Adipose tissue (tissue), 3 donors: ENCODE measurements at regions not wholly inside any gene's neighbourhood (a gene's known extent, or its start where the extent isn't known, plus 50 kb on each side); places are given as distances from the start of the nearest gene placed in this dataset.

Experiments used
- H3K27ac ChIP-seq: one replicate; pipeline ENCODE4 v1.5.1; 2013; ENCODE audit warnings: low read depth, low read length
- WGBS, 3 donors: extraction: QIAGEN DNeasy Blood & Tissue Kit; methylation state at CpG; one replicate each; pipeline ENCODE4 v1.1.7; 2013; 5-methylcytosine and 5-hydroxymethylcytosine counted together
- donor health status: healthy with polysubstance abuse.
- donor health status: Bipolar disorder and iron deficiency.
- donor health status: healthy.

DNA sequence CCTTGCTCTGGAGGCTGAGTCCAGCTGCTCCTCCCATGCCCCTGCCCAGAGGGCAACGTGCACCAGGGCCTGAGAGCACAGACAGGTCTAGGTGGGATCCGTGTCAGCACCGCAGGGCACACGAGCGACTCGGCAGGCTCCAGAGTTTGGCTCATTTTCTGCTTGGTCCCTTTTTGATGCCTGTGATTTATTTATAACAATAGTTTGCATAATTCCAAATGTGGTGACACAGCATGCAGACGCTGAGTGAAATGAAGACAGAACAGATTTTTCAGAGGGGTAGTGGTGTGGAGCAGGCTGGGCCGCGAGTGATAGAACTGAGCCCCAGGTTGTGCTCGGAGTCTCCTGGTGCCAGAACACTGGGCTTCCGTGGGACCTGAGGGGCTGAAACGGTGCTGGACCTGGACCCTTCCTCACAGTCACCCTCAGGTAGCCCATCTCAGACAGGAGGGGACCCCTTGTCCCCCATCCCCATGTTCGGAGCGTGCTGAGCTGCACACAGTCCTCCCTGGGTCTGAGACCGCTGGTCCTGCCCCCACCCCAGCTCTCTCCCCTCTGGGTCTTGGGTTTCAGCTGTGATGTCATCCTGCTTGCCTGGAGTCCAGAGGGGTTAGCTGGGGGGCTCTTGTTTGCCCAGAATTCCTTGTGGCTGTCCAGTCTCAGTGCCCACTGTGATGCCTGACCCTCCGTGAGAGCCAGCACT, 95.9 kb downstream of the METRNL start:
- H3K27ac ChIP-seq, result no peak overlapping the region
- 80 to 86% (median 83%) methylated on average over 15 to 16 of the region's 16 CpGs for WGBS, 3 donors

DNA sequence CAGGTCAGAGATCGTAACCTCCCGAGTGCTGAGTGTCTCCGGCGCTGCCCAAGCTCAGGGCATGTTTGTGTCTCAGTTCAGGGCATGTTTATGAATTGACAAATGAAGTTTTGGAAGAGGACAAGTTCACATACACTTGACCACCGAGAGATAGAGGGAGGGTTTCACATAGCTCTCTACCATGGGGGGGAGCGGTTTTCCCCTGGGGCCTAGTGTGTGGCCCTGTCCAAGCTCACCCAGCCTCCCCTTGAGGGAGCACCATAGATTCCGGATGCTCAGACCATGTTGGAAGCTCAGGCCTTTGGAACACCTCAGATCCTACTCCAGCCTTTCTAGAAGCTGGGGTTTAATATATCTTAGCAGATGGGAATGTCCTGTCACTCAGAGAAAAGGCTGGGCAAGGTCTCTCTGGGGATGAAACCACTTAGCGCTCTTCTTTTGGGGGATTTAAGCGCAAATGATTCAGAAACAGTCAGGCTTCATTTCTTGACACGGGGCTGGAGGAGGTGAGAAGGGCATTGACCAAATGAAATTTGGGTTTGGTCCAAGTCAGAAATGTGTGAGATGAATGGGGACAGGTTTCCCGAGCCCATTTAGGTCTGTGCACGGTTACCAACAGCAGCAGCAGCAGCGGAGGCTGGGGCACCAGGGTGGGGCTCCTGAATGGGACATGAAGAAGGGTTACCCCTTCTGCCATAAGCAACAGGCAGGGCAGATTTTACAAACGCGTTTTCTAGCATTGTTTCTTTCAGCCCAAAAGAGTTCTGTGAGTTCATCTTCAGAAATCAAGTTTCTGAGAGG, 96.6 kb downstream of the METRNL start:
- 90 to 92% (median 91%) methylated on average over 15 of the region's 15 CpGs for WGBS, 3 donors
- H3K27ac ChIP-seq, result no peak overlapping the region

DNA sequence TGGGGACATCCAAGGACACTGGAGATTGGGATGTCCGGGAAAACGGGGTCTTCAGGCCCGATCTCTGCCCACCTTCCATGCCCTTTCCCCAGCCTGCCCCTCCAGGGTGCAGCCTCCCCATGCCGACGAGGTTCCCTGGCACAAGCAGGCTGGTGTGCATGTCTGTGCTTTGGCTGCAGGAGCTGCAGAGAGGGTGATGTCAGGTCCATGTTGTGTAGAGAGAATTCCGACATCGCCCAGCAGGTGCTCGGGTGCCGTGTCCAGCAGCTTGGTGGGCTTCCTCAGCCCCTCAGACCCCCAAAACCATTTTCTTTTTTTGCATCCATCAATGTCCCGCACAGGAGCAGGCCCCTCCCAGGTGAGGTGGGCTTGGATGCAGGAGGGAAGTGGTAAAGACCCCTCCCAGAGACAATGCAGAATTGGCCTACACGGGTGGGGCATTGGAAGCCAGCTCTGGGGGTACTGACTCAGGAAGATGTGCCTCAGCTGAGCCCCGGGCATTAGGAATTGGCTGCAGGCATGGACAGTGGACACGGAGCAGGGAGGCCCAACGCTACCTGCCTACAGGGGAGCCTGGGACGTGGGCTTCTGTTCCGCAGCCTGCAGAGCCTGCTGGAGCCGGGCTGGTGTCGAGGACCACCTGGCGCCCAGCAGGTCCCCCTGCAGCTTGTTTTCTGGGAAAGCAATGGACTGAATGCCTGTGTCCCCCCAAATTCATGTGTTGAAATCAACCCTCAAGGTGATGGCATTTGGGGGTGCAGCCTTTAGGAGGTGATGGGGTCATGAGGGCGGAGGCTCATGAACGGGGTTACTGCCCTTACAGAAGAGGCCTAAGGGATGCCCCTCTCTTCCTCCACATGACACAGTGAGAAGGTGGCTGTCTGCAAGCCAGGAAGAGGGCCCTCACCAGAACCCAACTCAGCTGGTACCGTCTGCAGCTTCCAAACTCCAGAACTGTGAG, 97.5 kb downstream of the METRNL start:
- no peak overlapping the region for H3K27ac ChIP-seq
- 92 to 95% (median 93%) methylated on average over 22 of the region's 22 CpGs for WGBS, 3 donors

DNA sequence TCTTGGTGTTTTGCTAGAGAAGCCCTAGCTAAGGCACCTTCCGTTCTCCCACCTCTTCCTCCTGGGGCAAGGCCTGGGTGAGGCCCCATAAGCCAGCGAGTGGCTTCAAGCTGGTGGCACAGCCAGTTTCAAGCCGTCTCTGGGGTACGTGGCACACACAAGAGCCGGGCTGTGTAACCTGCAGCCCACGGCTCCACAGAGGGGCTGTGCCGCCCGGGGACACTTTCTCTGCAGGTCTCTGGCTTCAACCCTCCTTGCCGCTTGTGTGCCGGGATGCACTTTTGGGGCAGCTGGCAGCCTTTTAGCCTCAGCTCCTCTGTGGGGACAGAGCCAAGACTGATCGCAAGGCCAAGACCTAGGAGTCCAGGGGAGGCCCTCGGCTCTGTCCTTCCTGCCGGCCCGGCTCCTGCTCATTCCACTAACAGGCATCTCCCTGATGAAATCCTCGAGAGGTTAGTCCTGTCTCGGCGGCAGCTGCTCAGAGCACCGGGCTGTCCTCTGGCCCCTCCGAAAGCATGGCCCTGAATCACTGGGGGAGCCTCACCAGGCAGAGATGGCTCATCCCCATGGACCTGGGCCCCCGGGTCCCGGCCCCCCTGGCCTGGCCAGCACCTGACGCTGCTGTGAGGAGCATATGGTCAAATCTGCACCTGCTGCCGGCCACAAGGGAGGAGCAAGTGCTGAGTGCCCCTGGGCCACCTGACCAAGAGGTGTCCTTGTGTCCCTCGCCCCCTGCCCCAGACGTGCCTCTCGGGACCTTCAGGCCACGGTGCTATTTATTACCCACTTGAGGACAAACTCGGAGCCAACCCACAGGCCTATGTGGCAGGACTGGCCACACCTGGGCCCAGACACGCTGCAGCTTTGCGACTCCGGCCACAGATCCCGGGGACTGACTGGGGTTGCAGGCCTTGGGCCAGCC, 98.5 kb downstream of the METRNL start:
- H3K27ac ChIP-seq, result no peak overlapping the region
- WGBS, 3 donors, result 89 to 95% (median 92%) methylated on average over 32 of the region's 32 CpGs

DNA sequence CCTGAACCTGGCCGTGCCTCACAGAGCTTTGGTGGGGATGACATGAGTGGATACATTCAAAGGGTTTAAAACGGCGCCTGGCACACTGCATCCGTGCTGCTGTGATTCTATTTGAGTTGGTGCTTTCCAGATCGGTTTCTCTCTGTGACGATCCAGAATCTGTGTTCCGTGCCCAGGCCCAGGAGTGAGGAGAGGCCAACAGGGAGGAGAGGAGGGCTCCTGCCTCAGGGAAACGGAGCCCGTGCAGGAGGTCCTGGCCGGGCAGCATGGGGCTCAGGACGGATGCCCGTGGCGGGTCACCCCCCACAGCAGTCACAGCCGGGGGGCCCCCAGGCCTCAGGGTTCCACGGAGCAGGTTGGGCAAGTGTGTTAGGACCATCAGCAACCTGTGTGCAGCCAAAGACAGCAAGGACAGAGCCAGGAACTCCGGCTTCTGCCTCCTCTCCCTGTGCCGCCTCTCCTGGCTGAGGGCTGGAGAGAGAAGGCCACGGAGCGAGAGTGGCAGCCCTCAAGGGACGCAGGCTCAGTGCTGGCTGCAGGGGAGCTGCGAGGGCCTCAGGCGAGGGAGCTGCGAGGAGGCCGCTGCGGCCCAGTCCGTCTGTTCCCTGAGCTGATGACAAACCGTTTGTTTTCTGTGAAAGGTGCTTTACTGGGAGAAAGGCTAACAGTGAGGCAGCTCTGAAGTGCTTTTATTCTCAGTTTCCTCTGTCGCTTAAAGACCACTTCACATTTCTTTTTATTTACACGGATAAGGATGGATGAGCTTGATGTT, 99.3 kb downstream of the METRNL start:
- 86 to 88% (median 86%) methylated on average over 29 of the region's 29 CpGs for WGBS, 3 donors
- no peak overlapping the region for H3K27ac ChIP-seq

DNA sequence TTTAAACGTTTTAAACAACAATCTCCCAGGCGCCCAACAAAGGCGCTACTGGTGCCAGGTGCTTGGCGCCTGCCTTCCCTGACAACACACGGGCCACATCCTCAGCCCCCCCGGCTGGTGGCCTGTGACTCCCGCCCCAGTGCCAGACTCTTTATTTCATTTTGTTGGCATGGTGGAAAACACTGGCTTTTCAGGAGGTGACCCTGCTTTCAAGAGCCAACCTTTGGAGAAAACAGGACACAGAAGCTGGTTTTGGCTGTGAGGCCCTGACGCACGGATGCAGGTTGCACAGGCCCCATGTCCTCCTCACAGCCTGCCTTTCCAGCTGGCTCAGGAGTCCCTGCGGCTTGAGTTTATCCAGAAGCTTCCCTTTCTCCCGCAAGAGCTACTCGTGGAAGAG, 100.0 kb downstream of the METRNL start:
- WGBS, 3 donors, result 72 to 85% (median 83%) methylated on average over 12 of the region's 12 CpGs
- no peak overlapping the region for H3K27ac ChIP-seq

DNA sequence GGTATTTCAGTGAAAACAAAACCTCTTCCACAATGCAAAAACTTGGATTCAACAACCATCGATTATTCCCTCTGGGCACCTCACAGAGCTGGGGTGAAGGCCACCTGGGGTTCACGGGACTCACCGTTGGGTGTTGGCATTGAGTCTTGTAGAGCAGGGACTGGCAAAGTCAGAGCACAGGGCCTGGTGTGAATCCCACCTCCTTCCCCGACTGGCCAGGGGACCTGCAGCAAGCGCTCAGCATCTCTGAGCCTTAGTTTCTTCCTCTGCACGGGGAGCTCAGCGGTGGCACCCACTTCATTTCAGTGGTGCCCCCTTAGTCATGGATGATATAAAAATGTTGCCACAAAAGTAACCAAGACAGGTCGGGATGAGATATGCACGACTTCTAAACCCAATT, 100.4 kb downstream of the METRNL start:
- no peak overlapping the region for H3K27ac ChIP-seq
- WGBS, 3 donors, result 86 to 91% (median 89%) methylated on average over 9 of the region's 9 CpGs

DNA sequence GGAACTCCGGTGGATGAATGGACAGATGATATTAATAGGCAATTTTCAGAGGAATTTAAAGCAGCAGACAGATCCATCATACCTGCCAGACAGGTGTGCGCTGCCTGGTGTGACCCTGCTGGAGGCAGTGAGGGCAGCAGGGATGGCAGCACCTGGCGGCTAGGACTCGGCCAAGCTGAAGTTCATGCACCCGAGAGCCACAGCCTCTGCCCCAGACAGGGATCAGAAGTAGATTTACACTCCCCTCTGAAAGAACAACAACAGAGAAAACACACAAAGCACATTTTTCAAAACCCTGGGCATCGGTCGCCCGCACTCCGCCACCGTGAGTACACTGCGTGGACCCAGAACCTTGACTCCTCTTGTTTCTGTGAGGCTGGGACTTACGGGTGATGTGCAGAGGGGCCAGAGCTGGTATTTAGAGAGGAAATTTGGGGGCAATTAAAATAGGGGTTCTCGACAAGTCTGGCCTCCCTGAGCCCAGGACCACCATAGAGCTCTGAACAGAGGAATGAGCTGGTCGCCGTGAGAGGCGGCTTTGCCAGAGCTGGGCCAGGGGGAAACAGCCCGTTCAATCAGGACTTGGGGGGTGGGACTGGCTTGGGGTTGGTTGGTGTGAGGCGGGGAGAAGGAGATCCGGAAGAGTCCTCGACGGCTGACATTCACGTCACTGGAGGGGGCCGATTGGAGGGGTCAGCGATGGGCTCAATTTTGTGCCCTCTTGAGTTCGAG, 101.0 kb downstream of the METRNL start:
- no peak overlapping the region for H3K27ac ChIP-seq
- WGBS, 3 donors, result 91 to 96% (median 95%) methylated on average over 25 of the region's 25 CpGs

DNA sequence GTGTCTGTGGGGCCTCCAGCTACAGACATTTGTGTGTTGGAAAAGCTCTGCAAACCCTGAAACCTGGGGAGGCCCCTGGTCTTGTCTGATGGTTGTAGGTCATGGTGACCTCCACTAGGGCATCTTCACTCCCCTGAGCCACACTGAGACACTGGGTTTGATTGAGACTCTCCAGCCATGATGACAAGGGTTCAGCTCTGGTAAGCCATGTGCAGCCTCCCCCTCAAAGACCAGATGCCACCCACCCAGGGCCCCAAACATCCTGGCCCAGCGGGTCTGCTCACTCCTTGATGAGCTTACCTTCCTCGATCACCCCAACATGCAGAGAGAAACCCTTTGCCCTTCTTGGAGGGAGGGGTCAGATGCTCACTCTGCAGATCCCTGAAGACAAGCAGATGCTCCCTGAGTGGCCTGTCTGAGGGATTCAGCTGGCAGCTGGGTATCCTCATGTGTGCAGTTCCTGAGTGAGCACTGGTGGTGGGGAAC, 101.6 kb downstream of the METRNL start:
- WGBS, 3 donors, result 84 to 100% (median 98%) methylated on average over 2 of the region's 2 CpGs

DNA sequence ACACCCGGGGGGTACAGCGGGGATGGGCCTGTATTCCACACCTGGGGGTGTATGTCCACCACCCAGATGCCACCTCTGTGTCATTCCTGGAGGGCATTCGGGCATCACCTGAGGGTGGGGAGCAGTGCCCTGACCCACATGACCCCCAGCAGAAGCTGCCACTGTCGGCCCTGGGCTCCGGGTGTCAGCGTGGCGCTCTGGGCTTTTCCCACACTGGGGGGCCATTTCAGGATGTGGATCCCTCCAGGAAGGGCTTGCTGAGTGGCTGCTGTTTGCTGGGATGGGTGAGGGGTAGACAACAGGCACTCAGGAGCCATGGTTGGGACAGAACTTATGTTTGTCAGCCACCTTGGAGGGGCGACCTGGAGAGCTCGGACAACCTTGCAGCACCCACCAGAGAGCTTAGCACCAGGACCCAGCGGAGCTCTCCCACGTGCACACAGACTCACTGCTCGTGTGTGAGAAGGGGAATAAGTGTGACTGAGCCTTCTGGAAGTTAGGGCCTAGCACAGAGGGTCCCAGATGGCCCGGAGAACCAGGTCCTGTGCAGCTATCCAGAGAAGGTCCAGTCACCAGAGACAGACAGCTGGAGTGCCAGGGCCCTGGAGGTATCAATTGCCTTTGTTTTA, 102.7 kb downstream of the METRNL start:
- no peak overlapping the region for H3K27ac ChIP-seq
- WGBS, 3 donors, result 86 to 95% (median 87%) methylated on average over 12 to 13 of the region's 13 CpGs

More for the DNA sequence above, 101.6 kb downstream of the METRNL start:
- no peak overlapping the region for H3K27ac ChIP-seq

DNA sequence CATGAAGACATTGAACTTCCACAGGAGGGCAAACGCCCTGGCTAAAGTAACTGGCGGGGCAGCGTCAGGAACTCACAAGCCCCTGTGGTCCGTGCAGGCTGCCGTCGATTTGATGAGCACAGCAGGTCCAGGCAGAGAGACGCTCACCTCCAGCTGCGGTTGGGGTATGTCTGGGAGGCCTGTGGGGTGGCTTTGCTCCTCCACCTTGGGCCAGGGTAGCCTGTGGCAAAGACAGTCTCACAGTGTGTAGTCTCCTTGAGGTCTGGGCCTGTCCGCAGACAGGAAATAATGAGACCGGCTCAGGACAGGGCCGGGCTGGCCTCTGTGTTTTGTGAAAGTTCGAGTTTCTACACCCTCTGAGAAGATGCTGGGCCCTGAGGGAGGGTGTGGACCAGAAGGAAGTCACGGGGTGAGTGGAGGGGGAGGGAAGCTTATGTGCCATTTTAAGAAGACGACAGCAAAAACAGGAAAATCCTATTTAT, 103.3 kb downstream of the METRNL start:
- 68 to 83% (median 74%) methylated on average over 14 of the region's 14 CpGs for WGBS, 3 donors
- no peak overlapping the region for H3K27ac ChIP-seq

DNA sequence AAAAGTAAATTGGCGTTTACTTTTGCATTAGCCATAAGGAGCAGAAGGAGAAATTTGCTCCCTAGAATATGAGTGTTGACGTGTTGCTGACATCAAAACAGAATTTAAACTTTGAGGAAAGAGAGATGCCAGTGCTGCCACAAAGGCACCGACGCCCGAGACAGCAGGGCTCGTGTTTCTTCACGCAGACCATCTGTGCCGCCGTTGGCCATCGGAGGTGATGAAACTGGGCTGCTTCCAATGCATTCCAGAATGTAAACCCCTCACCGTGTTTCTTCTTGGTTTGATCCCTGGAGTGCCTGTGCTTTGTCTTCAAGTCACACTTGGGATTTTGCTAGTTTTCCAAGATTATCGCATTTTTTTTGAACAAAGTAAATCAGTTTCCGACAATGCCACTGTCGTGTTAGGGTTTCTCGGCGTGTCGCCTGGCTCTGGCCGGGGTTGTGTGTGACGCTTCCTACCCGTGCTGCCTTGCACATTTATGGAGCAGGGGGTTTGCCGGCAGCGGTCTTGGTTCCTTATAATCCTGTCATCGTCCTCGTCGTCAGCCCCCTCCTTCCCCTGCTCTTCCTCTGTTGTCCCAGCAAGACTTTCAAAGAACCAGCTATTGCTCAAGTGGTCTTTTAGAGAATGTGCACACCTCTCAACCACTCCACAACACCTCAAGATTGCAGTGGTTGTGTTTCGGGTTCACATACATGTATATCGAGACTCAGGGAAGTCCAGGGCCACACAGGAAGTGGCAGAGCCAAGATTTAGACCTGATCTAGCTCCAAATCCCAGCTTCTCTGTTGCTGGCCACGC, 103.9 kb downstream of the METRNL start:
- 83 to 90% (median 85%) methylated on average over 28 of the region's 28 CpGs for WGBS, 3 donors
- H3K27ac ChIP-seq, result no peak overlapping the region

DNA sequence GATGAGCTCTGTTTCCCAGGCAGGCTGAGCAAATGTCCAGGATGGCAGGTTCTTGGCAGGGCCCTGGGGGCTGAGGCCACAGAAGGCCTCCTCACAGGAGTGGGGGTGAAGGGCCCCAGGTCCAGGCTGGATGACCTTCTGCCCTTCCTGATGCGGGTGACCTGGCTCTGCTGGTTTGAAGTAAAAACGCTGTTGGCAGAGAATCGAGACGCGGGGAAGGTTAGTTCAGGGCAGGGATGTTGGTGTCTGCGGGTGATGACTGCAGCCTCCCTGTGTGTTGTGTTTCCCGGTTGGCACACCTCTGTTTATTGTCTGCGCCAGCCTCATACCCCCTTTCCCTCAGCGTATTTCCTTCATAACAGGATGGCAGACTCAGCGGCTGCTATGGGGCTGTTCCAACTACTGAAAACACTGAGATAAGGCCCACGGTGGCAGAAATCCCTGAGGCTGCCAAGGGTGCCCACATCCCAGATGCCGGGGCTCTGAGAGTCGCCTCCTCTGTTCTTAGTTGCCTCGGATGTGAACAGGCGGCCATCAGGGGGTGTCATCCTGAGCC, 104.6 kb downstream of the METRNL start:
- WGBS, 3 donors, result 67 to 72% (median 67%) methylated on average over 15 of the region's 15 CpGs
- no peak overlapping the region for H3K27ac ChIP-seq

DNA sequence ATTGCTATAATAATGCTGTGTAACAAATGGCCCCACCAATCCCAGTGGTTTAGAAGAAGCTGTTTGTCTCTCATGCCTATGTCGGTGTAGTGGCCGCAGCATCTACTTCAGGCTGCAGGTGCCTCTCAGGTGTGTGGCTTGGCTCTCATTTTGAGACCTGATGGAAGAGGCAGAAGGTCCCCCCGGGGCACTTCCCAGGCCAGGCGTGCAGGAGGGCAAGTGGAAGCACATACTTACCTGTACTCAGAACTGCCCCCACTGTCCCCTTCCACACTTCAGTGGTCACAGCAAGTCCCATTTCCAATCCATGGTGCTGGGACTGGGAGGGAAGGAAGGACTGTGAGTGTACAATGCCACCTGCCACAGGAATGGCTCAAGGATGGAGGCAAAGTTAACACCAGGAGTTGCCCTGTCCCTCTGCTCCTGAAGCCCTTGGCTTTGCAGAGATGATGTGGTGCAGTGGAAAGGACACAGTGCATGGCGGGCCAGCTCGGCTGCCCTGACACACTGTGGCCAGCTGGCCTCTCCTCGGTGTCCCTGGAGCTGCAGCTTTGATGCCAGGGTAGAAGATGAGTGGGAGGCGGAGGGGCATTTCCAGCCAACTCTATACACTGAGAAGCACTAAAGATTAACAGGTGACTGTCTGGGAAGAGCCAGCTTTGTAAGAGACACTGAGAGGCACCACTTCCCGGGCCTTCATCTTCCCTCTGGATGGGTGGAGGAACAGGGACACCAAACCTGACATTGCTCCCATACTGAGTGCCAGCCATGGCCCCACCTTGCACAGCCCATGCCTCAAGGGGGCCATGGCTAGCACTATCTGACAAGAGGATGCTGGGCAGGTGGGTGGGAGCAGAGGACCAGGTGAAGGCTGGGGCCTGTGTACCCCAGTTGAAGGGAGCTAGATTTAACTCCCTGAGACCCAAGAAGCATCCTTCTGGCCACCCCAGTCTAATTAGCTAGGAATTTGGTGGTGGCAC, 105.9 kb downstream of the METRNL start:
- 92 to 96% (median 96%) methylated on average over 9 of the region's 9 CpGs for WGBS, 3 donors

More for the DNA sequence above, 105.9 kb downstream of the METRNL start:
- no peak overlapping the region for H3K27ac ChIP-seq
